ENCODE measurements at regions not wholly inside any gene's neighbourhood (a gene's known extent, or its start where the extent isn't known, plus 50 kb on each side); places are given as distances from the start of the nearest gene placed in this dataset.
A peak's percentile ranks its signal among the peaks of the same experiment; 100 is the strongest.
"Not testable (repeated sequence)": the region's sequence is repeated elsewhere in the genome, so short reads cannot be mapped to it uniquely, and the experiment has no call there.

DNA sequence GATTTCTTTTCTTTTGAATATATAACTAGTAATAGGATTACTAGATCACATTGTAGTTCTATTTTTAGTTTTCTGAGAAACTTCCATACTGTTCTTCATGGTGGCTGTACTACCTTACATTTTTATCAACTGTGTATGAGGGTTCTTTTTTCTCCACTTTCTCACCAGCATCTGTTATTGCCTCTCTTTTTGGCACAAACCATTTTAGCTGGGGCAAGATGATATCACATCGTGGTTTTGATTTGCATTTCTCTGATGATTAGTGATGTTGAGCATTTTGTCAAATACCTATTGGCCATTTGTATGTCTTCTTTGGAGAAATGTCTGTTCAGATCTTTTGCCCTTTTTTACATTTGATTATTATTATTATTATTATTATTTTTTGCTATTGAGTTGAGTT lies 86.1 kb upstream of the TCF21 start:
- DNase-seq: no peak

DNA sequence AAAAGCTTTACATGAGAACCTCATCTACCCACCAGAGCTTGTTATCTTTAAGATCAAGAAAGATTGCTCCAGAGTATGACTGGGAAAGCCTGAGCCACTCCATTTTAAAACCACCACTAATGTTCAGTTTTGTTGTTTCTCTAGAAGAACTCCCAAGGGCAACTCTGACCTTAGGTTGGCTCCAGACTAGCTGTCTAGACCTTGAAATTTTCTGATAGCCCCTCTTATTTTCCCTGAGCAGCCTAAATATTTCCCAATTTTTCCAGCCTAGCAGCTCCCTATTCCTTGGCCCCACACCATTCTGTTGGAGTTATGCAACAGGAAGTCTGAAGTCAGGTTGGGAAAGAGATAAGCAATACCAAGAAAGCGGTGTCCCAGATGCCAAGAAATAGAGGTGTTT lies 84.6 kb upstream of the TCF21 start:
- DNase-seq: no peak

- DNase-seq: no peak
Measured at GRCh38 chr6:133805876-133806275, 83.0 kb upstream of the TCF21 start.

DNA sequence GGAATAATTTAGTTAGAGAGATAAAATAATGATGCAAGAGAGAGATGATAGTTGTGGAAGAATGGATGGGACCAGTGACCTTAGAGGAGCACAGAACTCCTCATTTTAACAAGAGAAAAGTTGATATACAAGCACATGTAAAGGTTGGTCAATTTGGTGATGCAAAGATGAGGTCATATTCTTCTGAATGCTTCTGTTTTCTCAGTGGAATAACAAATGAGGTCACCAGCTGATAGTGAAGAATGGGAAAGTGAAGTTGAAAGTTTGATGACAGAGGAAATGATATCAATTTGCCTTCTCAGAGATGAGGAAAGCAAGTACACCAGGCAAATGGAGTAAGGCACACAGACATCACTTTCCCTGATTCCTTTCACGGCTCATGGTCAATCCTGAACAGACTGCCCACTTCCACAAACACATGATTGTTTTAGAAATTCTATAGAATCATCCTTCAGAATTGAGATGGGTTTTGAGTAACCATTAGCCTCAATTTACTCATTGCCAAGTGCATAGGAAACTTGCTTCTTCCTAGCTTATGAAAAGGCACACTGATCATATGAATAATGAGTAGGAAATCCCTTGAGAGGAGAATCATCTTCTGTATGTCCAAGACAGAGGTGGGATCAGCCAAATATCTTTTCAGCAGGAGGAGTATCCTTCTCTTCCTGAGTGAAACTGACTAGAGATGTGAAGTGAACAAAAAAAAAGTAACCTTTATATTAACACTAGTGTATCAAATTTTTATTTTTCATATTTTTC lies 82.4 kb upstream of the TCF21 start:
- no peak for DNase-seq

DNA sequence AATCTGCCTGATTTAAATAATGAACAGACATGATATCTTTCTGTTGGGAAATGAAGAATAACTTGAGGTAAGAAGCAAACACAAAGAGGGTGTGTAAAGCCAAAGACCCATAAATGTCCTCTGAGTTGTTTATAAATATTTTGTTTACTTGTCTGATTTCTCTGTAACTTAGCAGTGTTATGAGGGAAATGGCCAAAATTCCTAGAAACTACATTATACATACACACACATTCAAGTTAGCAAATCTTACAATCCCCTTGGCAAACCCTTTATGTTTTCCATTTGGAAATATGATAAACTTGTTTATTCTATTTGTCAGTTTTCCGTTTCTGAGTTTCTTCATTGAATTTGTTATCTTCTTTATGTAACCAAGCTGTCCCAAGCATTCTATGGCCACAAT lies 81.4 kb upstream of the TCF21 start:
- no peak for DNase-seq

- DNase-seq: no peak
Measured at GRCh38 chr6:133809406-133809805, 79.5 kb upstream of the TCF21 start.

GRCh38 chr6:133811557-133811956 lies 77.4 kb upstream of the TCF21 start:
- DNase-seq: no peak

- DNase-seq: not testable (repeated sequence)
Measured at GRCh38 chr6:133812446-133812845, 76.5 kb upstream of the TCF21 start.

- DNase-seq: no peak
Measured at GRCh38 chr6:133814238-133814637, 74.7 kb upstream of the TCF21 start.

- DNase-seq: no peak
Measured at GRCh38 chr6:133814797-133815196, 74.1 kb upstream of the TCF21 start.

GRCh38 chr6:133815313-133815712 lies 73.6 kb upstream of the TCF21 start:
- DNase-seq: no peak

DNA sequence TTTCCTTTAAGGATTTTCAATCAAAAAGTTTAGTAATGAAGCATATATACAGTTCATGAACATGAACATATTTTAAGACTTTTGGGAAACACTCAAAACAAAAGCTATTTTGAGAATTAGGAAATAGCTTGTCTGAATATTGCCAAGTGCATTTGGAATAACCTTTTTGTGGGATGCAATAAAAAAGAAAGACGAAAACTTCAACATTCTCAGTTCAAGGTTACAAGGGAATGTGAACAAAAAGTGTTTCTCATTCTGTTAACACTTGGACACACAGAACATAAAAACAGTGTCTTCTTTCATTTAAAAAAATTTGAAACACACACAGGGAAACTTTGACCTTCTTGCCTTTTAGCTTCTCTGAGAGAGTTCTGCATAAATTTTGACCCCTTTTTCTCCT lies 72.7 kb upstream of the TCF21 start:
- no peak for DNase-seq

GRCh38 chr6:133817460-133818047 lies 71.4 kb upstream of the TCF21 start:
- no peak for DNase-seq

DNA sequence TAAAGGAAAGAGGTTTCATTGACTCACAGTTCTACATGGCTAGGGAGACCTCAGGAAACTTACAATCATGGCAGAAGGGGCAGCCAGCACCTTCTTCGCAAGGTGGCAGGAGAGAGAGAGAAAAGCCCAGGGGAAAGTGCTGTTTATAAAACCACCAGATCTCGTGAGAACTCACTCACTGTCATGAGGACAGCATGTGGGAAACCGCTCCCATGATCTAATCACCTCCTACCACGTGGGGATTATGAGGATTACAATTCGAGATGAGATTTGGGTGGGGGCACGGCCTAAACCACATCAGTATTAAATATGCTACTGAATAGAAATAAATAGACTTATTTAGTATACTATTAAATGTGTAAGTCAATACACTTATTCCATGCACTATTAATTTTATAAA lies 70.6 kb upstream of the TCF21 start:
- DNase-seq: no peak

- no peak for DNase-seq
Measured at GRCh38 chr6:133820208-133820607, 68.7 kb upstream of the TCF21 start.

- no peak for DNase-seq
Measured at GRCh38 chr6:133827766-133828165, 61.1 kb upstream of the TCF21 start.

DNA sequence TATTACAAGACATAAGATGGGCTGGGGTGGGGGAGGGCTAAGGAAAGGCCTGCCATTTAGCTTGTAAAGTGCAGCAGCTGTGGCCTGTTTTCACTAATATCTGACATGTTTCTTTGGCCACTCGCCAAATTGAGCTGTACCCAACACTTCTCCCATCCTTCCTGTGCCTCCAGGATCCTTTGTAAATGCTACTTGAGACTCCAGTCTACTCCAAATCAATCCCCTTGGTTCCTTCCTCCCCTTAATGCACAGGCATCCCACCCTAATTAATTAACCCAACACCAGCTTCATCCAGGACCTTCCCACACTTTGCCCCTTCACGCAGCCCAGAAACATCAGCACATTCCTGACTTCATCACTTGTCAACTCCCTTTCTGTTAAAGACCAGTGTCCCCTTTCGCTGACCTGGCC lies 55.0 kb upstream of the TCF21 start:
- no peak for DNase-seq

- no peak for DNase-seq
Measured at GRCh38 chr6:133834472-133835170, 54.3 kb upstream of the TCF21 start.

GRCh38 chr6:133835901-133836300 lies 53.0 kb upstream of the TCF21 start:
- no peak for DNase-seq

GRCh38 chr6:133837801-133838349 lies 51.0 kb upstream of the TCF21 start:
- DNase-seq: peak; percentile 5
